Endodermal cell (in vitro differentiated cells): ENCODE measurements at regions not wholly inside any gene's neighbourhood (a gene's known extent, or its start where the extent isn't known, plus 50 kb on each side); places are given as distances from the start of the nearest gene placed in this dataset.

Experiments used
- DNase-seq: peaks from one replicate; pipeline ENCODE4 v3.0.0-alpha.2; 2017
- H3K27ac ChIP-seq: 2 replicates; pipeline ENCODE4 v1.5.1; 2013; ENCODE audit warnings: mild to moderate bottlenecking, low read depth, low read length, moderate library complexity
- H3K27me3 ChIP-seq: 2 replicates; pipeline ENCODE4 v1.6.1; 2013; ENCODE audit warnings: mild to moderate bottlenecking, low read length, moderate library complexity; ENCODE audit not compliant: insufficient read depth, control insufficient read depth, poor library complexity, severe bottlenecking
- H3K36me3 ChIP-seq: 2 replicates; pipeline ENCODE4 v1.7.0; 2013; ENCODE audit warnings: mild to moderate bottlenecking, low read length, moderate library complexity; ENCODE audit not compliant: control insufficient read depth, insufficient read depth
- H3K4me1 ChIP-seq: one replicate; pipeline ENCODE4 v1.7.0; 2013; ENCODE audit warnings: low read length; ENCODE audit not compliant: control insufficient read depth, insufficient read depth
- H3K4me3 ChIP-seq: 2 replicates; pipeline ENCODE4 v1.5.1; 2013; ENCODE audit warnings: mild to moderate bottlenecking, low read length, moderate library complexity
- H3K9ac ChIP-seq: 2 replicates; pipeline ENCODE4 v1.6.1; 2013; ENCODE audit warnings: mild to moderate bottlenecking, low read length, moderate library complexity; ENCODE audit not compliant: poor library complexity, severe bottlenecking; ENCODE audit errors: extremely low read depth
- H3K9me3 ChIP-seq: 2 replicates; pipeline ENCODE4 v1.6.1; 2013; ENCODE audit warnings: mild to moderate bottlenecking, low read length, moderate library complexity; ENCODE audit not compliant: control insufficient read depth
- H3K27ac Mint-ChIP-seq: 2 replicates; pipeline ENCODE4 v1.8.0; 2020; ENCODE audit warnings: mixed read lengths
- H3K27me3 Mint-ChIP-seq: 2 replicates; pipeline ENCODE4 v1.8.0; 2021; ENCODE audit warnings: mild to moderate bottlenecking, mixed read lengths; ENCODE audit not compliant: insufficient read depth
- H3K36me3 Mint-ChIP-seq: 2 replicates; pipeline ENCODE4 v1.8.0; 2020; ENCODE audit warnings: low read depth, mixed read lengths
- H3K4me1 Mint-ChIP-seq: 2 replicates; pipeline ENCODE4 v1.8.0; 2020; ENCODE audit warnings: mixed read lengths
- H3K4me3 Mint-ChIP-seq: 2 replicates; pipeline ENCODE4 v1.8.0; 2020; ENCODE audit warnings: mild to moderate bottlenecking, moderate library complexity, mixed read lengths
- H3K9me3 Mint-ChIP-seq: 2 replicates; pipeline ENCODE4 v1.8.0; 2020; ENCODE audit warnings: mild to moderate bottlenecking, mixed read lengths
- CTCF ChIP-seq: fragments of 200-600 bp; sonication (generic); conservative IDR thresholded peaks from 2 replicates; pipeline ENCODE4 v1.5.0; 2021; ENCODE audit warnings: antibody characterized with exemption, mild to moderate bottlenecking
- WGBS, 2 experiments: methylation state at CpG; one replicate each; pipeline versions ENCODE4 v1.1.5 to v1.1.7; 2013; ENCODE audit warnings: missing lambda C conversion rate in 2 of 2, mixed read lengths in 1 of 2; ENCODE audit not compliant: insufficient coverage in 1 of 2, insufficient read length in 1 of 2; 5-methylcytosine and 5-hydroxymethylcytosine counted together

DNA sequence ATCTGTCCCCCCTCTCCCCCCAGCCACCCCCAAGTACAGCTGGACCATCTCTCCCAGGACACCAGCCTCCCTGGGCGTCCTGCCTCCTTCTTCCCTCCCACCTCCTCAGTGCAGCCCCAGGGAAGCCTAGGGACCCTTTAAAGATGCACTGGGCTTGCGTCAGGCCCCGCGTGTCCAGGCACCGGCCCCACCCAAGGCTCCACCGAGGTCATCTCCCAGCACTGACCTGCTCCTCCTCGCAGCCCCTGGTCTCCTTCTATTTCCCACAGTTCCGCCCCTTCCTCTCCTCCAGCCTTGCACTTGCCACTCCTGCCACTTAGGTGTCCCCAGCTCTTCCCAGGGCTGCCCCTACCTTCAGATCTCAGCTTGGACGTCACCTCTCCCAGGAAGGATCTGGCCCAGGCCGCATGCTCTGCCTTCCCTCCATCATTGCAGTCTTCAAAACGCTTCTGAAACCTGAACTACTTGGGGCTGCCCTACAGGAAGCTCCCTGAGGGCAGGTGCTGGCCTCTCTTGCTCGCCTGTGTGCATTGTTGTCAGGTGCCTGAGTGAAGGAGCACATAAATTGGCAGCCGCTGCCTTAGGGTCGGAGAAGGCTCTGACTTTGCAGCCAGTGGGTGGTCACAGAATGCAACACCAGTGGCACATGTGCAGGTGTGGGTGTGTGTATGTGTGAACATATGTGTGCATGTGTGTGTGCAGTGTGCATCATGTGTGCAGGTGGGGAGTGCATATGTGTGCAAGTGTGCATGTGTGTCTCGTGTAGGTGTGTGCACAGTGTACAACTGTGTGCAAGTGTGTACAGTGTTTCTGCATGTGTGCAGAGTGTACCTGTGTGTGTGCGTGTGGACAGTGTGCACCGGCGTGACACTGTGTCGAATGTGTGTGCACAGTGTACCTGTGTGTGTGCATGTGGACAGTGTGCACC lies 152.9 kb downstream of the C9orf50 start:
- DNase-seq = peak; percentile 65
- H3K4me1 Mint-ChIP-seq = peaks cover 9% of the 10 kb centered on the region
- no peaks in the 10 kb centered on the region for H3K9me3 ChIP-seq
- H3K27me3 ChIP-seq = no peaks in the 10 kb centered on the region
- H3K9ac ChIP-seq = no peak overlapping the region
- H3K4me3 ChIP-seq = no peak overlapping the region
- no peak overlapping the region for H3K27ac ChIP-seq
- no peaks in the 10 kb centered on the region for H3K36me3 Mint-ChIP-seq
- H3K36me3 ChIP-seq = no peaks in the 10 kb centered on the region
- no peak for TF ChIP-seq CTCF
- no peak overlapping the region for H3K27ac Mint-ChIP-seq
- no peak overlapping the region for H3K4me3 Mint-ChIP-seq
- whole genome bisulfite sequencing, 2 experiments = 87 to 89% methylated on average over 12 to 19 of the region's 19 CpGs
- no peaks in the 10 kb centered on the region for H3K27me3 Mint-ChIP-seq
- H3K9me3 Mint-ChIP-seq = no peaks in the 10 kb centered on the region
- peaks cover 6% of the 10 kb centered on the region for H3K4me1 ChIP-seq

- no peak for DNase-seq
- Mint-ChIP-seq H3K36me3 (no peaks in the 10 kb centered on the region), H3K4me1 (peaks cover 9% of the 10 kb centered on the region), H3K4me3 (no peak overlapping the region), H3K27me3 (no peaks in the 10 kb centered on the region), H3K9me3 (no peaks in the 10 kb centered on the region), H3K27ac (peak overlapping the region; percentile 55)
- no peaks in the 10 kb centered on the region for H3K27me3 ChIP-seq
- no peak overlapping the region for H3K4me3 ChIP-seq
- TF ChIP-seq CTCF = no peak
- no peak overlapping the region for H3K27ac ChIP-seq
- no peaks in the 10 kb centered on the region for H3K36me3 ChIP-seq
- H3K9me3 ChIP-seq = no peaks in the 10 kb centered on the region
- 92% methylated on average over 10 of the region's 10 CpGs; no CpG with 5 or more reads in 1 of the 2 experiments for WGBS, 2 experiments
- H3K4me1 ChIP-seq = peaks cover 6% of the 10 kb centered on the region
- no peak overlapping the region for H3K9ac ChIP-seq
Measured at GRCh38 chr9:129467004-129467588, 153.8 kb downstream of the C9orf50 start.

DNA sequence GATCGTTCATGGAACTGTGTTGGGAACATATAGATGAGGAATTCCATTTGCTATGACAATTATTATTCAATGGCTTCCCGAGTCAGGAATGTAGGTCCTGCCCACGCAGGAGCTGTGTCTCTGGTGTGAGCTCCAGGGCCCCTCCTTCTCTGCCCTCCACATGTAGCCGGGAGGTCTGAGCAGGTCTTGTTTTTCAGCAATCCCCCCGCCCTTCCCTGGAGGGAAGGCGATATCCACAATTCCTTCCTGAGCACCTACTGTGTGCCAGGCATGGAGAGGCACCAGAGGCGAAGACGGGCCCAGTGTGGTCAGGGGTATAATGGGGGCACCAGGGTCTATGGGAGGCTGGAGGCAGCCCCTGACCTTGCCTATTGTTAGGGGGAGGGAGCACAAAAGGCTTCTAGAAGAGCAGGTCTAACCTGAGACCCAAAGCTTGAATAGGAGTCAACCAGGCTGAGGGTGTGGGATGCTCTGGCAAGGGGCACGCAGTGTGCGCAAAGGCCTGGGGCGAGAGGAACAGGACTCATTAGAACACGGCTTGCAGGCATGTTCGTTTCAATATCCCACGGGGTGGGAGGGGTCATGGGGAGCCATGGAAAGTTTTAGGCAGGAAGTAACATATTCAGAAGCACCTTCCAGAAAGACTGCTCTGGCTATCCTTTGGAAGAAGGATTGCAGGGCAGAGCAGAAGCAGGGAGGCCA lies 154.9 kb downstream of the C9orf50 start:
- no peaks in the 10 kb centered on the region for H3K27me3 Mint-ChIP-seq
- DNase-seq = no peak
- peaks cover 9% of the 10 kb centered on the region for H3K4me1 Mint-ChIP-seq
- no peaks in the 10 kb centered on the region for H3K9me3 Mint-ChIP-seq
- H3K36me3 ChIP-seq = no peaks in the 10 kb centered on the region
- H3K36me3 Mint-ChIP-seq = no peaks in the 10 kb centered on the region
- H3K4me3 ChIP-seq = no peak overlapping the region
- no peaks in the 10 kb centered on the region for H3K9me3 ChIP-seq
- no peak overlapping the region for H3K27ac Mint-ChIP-seq
- TF ChIP-seq CTCF = no peak
- H3K4me1 ChIP-seq = peaks cover 6% of the 10 kb centered on the region
- 87 to 91% methylated on average over 7 to 14 of the region's 14 CpGs for whole genome bisulfite sequencing, 2 experiments
- no peak overlapping the region for H3K9ac ChIP-seq
- H3K27me3 ChIP-seq = no peaks in the 10 kb centered on the region
- H3K4me3 Mint-ChIP-seq = no peak overlapping the region
- H3K27ac ChIP-seq = no peak overlapping the region
